Astrocyte (in vitro differentiated cells and primary cell): ENCODE measurements at regions not wholly inside any gene's neighbourhood (a gene's known extent, or its start where the extent isn't known, plus 50 kb on each side); places are given as distances from the start of the nearest gene placed in this dataset.

Experiments used
- CTCF ChIP-seq: IDR thresholded peaks from 2 replicates; pipeline ENCODE4 v1.5.1; 2011; ENCODE audit warnings: low read depth, mild to moderate bottlenecking, inconsistent platforms, low read length, moderate library complexity; ENCODE audit not compliant: insufficient read depth
- EZH2 ChIP-seq: IDR thresholded peaks from 2 replicates; pipeline ENCODE4 v1.6.1; 2012; ENCODE audit warnings: mild to moderate bottlenecking, low read length, inconsistent platforms; ENCODE audit not compliant: insufficient read depth

DNA sequence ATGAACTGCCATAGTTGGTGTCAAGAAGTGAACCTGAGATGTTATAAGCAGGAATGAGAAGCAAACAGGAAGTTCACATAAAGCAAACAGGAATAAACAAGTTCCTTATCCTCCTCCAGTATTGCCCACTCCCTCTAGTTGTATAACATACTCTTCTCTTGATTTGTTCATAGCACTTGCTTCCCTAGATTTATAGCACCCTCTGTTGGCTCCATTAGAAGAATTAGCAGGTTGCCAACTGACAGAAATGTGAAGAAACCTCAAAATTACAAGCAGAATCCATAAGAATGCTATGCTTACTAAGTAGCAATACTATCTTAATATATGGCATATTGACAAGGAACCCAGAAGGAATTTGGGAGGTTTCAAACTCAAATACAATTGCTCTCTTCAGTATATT is 195.4 kb downstream of the TBX18 start:
- TF ChIP-seq EZH2 (no peak), CTCF (peak; percentile 26)
